Gastrocnemius medialis (tissue), 4 donors: ENCODE measurements at regions not wholly inside any gene's neighbourhood (a gene's known extent, or its start where the extent isn't known, plus 50 kb on each side); places are given as distances from the start of the nearest gene placed in this dataset.

Experiments used
- CTCF ChIP-seq, 5 experiments: fragments of 450-650 bp in 3 of 5; fragments of 200-600 bp in 2 of 5; sonication (generic) in 2 of 5; IDR thresholded peaks in 4 of 5; conservative IDR thresholded peaks in 1 of 5; 1 replicate in 4 of 5; 2 replicates in 1 of 5; pipeline ENCODE4 v1.5.1; 2016 to 2019; ENCODE audit warnings: antibody characterized with exemption in 5 of 5, mild to moderate bottlenecking in 3 of 5, moderate library complexity in 3 of 5
- POLR2A ChIP-seq, 2 donors: fragments of 450-650 bp; IDR thresholded peaks; one replicate each; pipeline ENCODE4 v1.6.1; 2017; ENCODE audit warnings: antibody characterized with exemption in 2 of 2, mild to moderate bottlenecking in 2 of 2, moderate library complexity in 2 of 2

GRCh38 chr10:10510179-10510578, 507.5 kb upstream of the CELF2 start:
- TF ChIP-seq CTCF (IDR thresholded peaks at IDR 0.05 in 4 of 5, conservative IDR thresholded peaks at IDR 0.05 in 1 of 5) = no peak
- TF ChIP-seq POLR2A (IDR thresholded peaks at IDR 0.05) = no peak
